Sigmoid colon (tissue), 3 donors: ENCODE measurements at regions not wholly inside any gene's neighbourhood (a gene's known extent, or its start where the extent isn't known, plus 50 kb on each side); places are given as distances from the start of the nearest gene placed in this dataset.

ENCODE experiments used
- CTCF ChIP-seq, 4 experiments: fragments of 450-650 bp in 3 of 4; fragments of 200-600 bp in 1 of 4; IDR thresholded peaks; one replicate each; pipeline ENCODE4 v1.5.1; 2016 to 2019; ENCODE audit warnings: antibody characterized with exemption in 4 of 4, mild to moderate bottlenecking in 3 of 4, moderate library complexity in 2 of 4
- POLR2A ChIP-seq, 2 donors: fragments of 450-650 bp; IDR thresholded peaks; one replicate each; pipeline ENCODE4 v1.6.1; 2016; ENCODE audit warnings: antibody characterized with exemption in 2 of 2, mild to moderate bottlenecking in 2 of 2, moderate library complexity in 2 of 2

GRCh38 chr3:161796780-161797179, 300.2 kb downstream of the OTOL1 start:
- no peak for TF ChIP-seq CTCF (IDR thresholded peaks at IDR 0.05)
- TF ChIP-seq POLR2A (IDR thresholded peaks at IDR 0.05) = no peak
